Astrocyte of the spinal cord (primary cell): ENCODE measurements at regions not wholly inside any gene's neighbourhood (a gene's known extent, or its start where the extent isn't known, plus 50 kb on each side); places are given as distances from the start of the nearest gene placed in this dataset.

Source experiments
- DNase-seq: peaks from one replicate; pipeline ENCODE4 v3.0.0; 2011; ENCODE audit warnings: low read depth, low spot score
- H3K4me3 ChIP-seq: 2 replicates; pipeline ENCODE4 v1.5.1; 2011; ENCODE audit warnings: low read depth, mild to moderate bottlenecking, low read length, moderate library complexity
- CTCF ChIP-seq: IDR thresholded peaks from 2 replicates; pipeline ENCODE4 v1.5.1; 2012; ENCODE audit warnings: low read depth, mild to moderate bottlenecking, low read length, inconsistent platforms
- in situ Hi-C: cut with HindIII; loops from 2 replicates; pipeline ENCODE4 v1.10.0; 2017; ENCODE audit warnings: low sequenced_read_pairs

GRCh38 chr4:149121023-149121404, 678.8 kb upstream of the NR3C2 start:
- no peak for TF ChIP-seq CTCF
- in situ Hi-C loops: no loop called here
- no peak for DNase-seq
- H3K4me3 ChIP-seq: no peak overlapping the region

- in situ Hi-C loops: no loop called here
- TF ChIP-seq CTCF: no peak
- no peak overlapping the region for H3K4me3 ChIP-seq
- peak; percentile 50 for DNase-seq
Measured at GRCh38 chr4:149120331-149121022, 678.3 kb upstream of the NR3C2 start.

- TF ChIP-seq CTCF: no peak
- H3K4me3 ChIP-seq: no peak overlapping the region
- DNase-seq: no peak
- in situ Hi-C loops: no loop called here
Measured at GRCh38 chr4:149116806-149117205, 674.6 kb upstream of the NR3C2 start.

- no peak overlapping the region for H3K4me3 ChIP-seq
- peak; percentile 82 for DNase-seq
- no peak for TF ChIP-seq CTCF
- in situ Hi-C loops: no loop called here
Measured at GRCh38 chr4:149113804-149114430, 671.7 kb upstream of the NR3C2 start.

- TF ChIP-seq CTCF: no peak
- no peak overlapping the region for H3K4me3 ChIP-seq
- in situ Hi-C loops: no loop called here
- DNase-seq: no peak
Measured at GRCh38 chr4:149112109-149112508, 669.9 kb upstream of the NR3C2 start.

- no peak for DNase-seq
- in situ Hi-C loops: no loop called here
- H3K4me3 ChIP-seq: no peak overlapping the region
- no peak for TF ChIP-seq CTCF
Measured at GRCh38 chr4:149110481-149110880, 668.3 kb upstream of the NR3C2 start.
